Stomach (tissue), 4 donors: ENCODE measurements at regions not wholly inside any gene's neighbourhood (a gene's known extent, or its start where the extent isn't known, plus 50 kb on each side); places are given as distances from the start of the nearest gene placed in this dataset.
"Not testable (repeated sequence)": the region's sequence is repeated elsewhere in the genome, so short reads cannot be mapped to it uniquely, and the experiment has no call there.

Source experiments
- EP300 ChIP-seq: sonication (generic); formaldehyde crosslinking; IDR thresholded peaks from one replicate; pipeline ENCODE4 v1.6.1; 2017; ENCODE audit warnings: antibody characterized with exemption
- POLR2A ChIP-seq, 4 donors: fragments of 450-650 bp; IDR thresholded peaks; one replicate each; pipeline ENCODE4 v1.6.1; 2016; ENCODE audit warnings: antibody characterized with exemption in 4 of 4, control low read depth in 2 of 4, mild to moderate bottlenecking in 1 of 4, moderate library complexity in 1 of 4
- POLR2AphosphoS5 ChIP-seq, 3 donors: sonication (generic); formaldehyde crosslinking; IDR thresholded peaks; one replicate each; pipeline ENCODE4 v1.6.1; 2016; ENCODE audit warnings: antibody characterized with exemption in 3 of 3
- TF ChIP-seq, protein P1 (sequence below), 7 experiments: fragments of 450-650 bp in 4 of 7; fragments of 200-600 bp in 3 of 7; sonication (generic) in 3 of 7; IDR thresholded peaks; one replicate each; pipeline ENCODE4 v1.5.1; 2016 to 2019; ENCODE audit warnings: antibody characterized with exemption in 7 of 7, control low read depth in 2 of 7, mild to moderate bottlenecking in 1 of 7

DNA sequence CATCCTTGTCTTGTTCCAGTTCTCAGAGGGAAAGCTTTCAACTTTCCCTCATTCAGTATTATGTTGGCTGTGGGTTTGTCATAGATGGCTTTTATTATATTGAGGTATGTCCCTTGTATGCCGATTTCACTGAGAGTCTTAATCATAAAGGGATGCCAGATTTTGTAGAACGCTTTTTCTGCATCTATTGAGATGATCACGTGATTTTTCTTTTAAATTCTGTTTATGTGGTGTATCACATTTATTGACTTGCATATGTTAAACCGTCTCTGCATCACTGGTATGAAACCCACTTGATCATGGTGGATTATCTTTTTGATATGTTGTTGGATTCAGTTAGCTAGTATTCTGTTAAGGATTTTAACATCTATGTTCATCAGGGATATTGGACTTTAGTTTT lies 313.7 kb upstream of the AMOT start:
- not testable (repeated sequence) for TF ChIP-seq POLR2A (IDR thresholded peaks at IDR 0.05); POLR2AphosphoS5 (IDR thresholded peaks at IDR 0.05); EP300
- TF ChIP-seq, protein P1, sequence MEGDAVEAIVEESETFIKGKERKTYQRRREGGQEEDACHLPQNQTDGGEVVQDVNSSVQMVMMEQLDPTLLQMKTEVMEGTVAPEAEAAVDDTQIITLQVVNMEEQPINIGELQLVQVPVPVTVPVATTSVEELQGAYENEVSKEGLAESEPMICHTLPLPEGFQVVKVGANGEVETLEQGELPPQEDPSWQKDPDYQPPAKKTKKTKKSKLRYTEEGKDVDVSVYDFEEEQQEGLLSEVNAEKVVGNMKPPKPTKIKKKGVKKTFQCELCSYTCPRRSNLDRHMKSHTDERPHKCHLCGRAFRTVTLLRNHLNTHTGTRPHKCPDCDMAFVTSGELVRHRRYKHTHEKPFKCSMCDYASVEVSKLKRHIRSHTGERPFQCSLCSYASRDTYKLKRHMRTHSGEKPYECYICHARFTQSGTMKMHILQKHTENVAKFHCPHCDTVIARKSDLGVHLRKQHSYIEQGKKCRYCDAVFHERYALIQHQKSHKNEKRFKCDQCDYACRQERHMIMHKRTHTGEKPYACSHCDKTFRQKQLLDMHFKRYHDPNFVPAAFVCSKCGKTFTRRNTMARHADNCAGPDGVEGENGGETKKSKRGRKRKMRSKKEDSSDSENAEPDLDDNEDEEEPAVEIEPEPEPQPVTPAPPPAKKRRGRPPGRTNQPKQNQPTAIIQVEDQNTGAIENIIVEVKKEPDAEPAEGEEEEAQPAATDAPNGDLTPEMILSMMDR (IDR thresholded peaks at IDR 0.05) = not testable (repeated sequence)
